Activated T-helper 2 cell treated with anti-CD3 and anti-CD28 coated beads, Interferon-gamma antibody, Interleukin-2, Interleukin-4, amounts not matched to agents 10 μg/mL and 5 μg/mL and 100 μg/mL, durations not matched to agents 14 hours and 24 hours and 36 hours (primary cell): ENCODE measurements at regions not wholly inside any gene's neighbourhood (a gene's known extent, or its start where the extent isn't known, plus 50 kb on each side); places are given as distances from the start of the nearest gene placed in this dataset.
"Not testable (repeated sequence)": the region's sequence is repeated elsewhere in the genome, so short reads cannot be mapped to it uniquely, and the experiment has no call there.

Source experiments
- DNase-seq: peaks from one replicate; pipeline ENCODE4 v3.0.0; 2021; ENCODE audit warnings: low spot score
- H3K27ac Mint-ChIP-seq: one replicate; pipeline ENCODE4 v1.8.0; 2021; ENCODE audit warnings: mixed read lengths
- H3K27me3 Mint-ChIP-seq: one replicate; pipeline ENCODE4 v1.8.0; 2021; ENCODE audit warnings: low read depth, mixed read lengths
- H3K36me3 Mint-ChIP-seq: one replicate; pipeline ENCODE4 v1.8.0; 2021; ENCODE audit warnings: low read depth, mixed read lengths
- H3K4me1 Mint-ChIP-seq: one replicate; pipeline ENCODE4 v1.8.0; 2021; ENCODE audit warnings: low read depth, mixed read lengths
- H3K4me3 Mint-ChIP-seq: one replicate; pipeline ENCODE4 v1.8.0; 2021; ENCODE audit warnings: low read depth, mild to moderate bottlenecking, moderate library complexity, mixed read lengths
- H3K9me3 Mint-ChIP-seq: one replicate; pipeline ENCODE4 v1.8.0; 2021; ENCODE audit warnings: mixed read lengths
- intact Hi-C: fragments of 100-400 bp; cut with micrococcal nuclease; formaldehyde crosslinking; loops from one replicate; pipeline ENCODE4 v1.15.1; 2023

GRCh38 chr10:62467527-62467926 is 93.4 kb downstream of the ZNF365 start:
- no peak for DNase-seq
- Mint-ChIP-seq H3K4me1 (no peaks in the 10 kb centered on the region), H3K36me3 (no peaks in the 10 kb centered on the region), H3K4me3 (no peak overlapping the region), H3K27me3 (peaks cover 8% of the 10 kb centered on the region), H3K27ac (no peak overlapping the region), H3K9me3 (peaks cover 13% of the 10 kb centered on the region)
- intact Hi-C loops: no loop called here

GRCh38 chr10:62471711-62472110 is 97.5 kb downstream of the ZNF365 start:
- intact Hi-C loops: no loop called here
- Mint-ChIP-seq H3K27me3 (peaks cover 17% of the 10 kb centered on the region), H3K27ac (no peak overlapping the region), H3K9me3 (peaks cover 6% of the 10 kb centered on the region), H3K4me3 (no peak overlapping the region), H3K4me1 (no peaks in the 10 kb centered on the region), H3K36me3 (no peaks in the 10 kb centered on the region)
- no peak for DNase-seq

- Mint-ChIP-seq H3K4me1 (no peaks in the 10 kb centered on the region), H3K27me3 (peaks cover 16% of the 10 kb centered on the region), H3K4me3 (no peak overlapping the region), H3K36me3 (no peaks in the 10 kb centered on the region), H3K27ac (no peak overlapping the region), H3K9me3 (no peaks in the 10 kb centered on the region)
- DNase-seq: no peak
- intact Hi-C loops: no loop called here
Observed at GRCh38 chr10:62473241-62473640, 99.1 kb downstream of the ZNF365 start.

- Mint-ChIP-seq H3K4me1 (no peaks in the 10 kb centered on the region), H3K27ac (no peak overlapping the region), H3K4me3 (no peak overlapping the region), H3K36me3 (no peaks in the 10 kb centered on the region), H3K9me3 (no peaks in the 10 kb centered on the region), H3K27me3 (peaks cover 23% of the 10 kb centered on the region)
- intact Hi-C loops: no loop called here
- DNase-seq: no peak
Observed at GRCh38 chr10:62475551-62475950, 101.4 kb downstream of the ZNF365 start.

DNA sequence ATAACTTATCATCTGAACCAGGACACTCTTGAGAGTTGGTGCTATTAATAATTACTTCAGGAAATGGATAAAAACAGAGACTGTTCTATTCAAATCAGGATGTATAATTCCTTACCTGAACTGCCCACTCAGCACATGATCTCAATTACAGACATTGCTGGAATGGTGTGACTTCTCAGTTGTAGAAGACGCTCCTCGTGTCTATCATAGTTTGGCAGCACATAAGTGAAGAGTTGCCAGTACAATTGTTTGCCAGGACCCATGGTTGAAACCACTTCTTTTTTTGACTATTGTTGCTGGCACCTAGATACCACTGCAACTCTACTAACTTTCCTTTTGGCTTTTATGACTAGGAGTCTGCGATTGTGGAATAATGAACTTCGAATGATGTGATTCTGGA is 105.4 kb downstream of the ZNF365 start:
- Mint-ChIP-seq H3K27ac (no peak overlapping the region), H3K9me3 (no peaks in the 10 kb centered on the region), H3K4me1 (no peaks in the 10 kb centered on the region), H3K4me3 (no peak overlapping the region), H3K27me3 (peaks cover 18% of the 10 kb centered on the region), H3K36me3 (no peaks in the 10 kb centered on the region)
- intact Hi-C loops: no loop called here
- DNase-seq: no peak

- Mint-ChIP-seq H3K36me3 (no peaks in the 10 kb centered on the region), H3K27me3 (peaks cover 19% of the 10 kb centered on the region), H3K4me3 (no peak overlapping the region), H3K9me3 (no peaks in the 10 kb centered on the region), H3K27ac (no peak overlapping the region), H3K4me1 (no peaks in the 10 kb centered on the region)
- no peak for DNase-seq
- intact Hi-C loops: no loop called here
Observed at GRCh38 chr10:62480196-62480595, 106.0 kb downstream of the ZNF365 start.

DNA sequence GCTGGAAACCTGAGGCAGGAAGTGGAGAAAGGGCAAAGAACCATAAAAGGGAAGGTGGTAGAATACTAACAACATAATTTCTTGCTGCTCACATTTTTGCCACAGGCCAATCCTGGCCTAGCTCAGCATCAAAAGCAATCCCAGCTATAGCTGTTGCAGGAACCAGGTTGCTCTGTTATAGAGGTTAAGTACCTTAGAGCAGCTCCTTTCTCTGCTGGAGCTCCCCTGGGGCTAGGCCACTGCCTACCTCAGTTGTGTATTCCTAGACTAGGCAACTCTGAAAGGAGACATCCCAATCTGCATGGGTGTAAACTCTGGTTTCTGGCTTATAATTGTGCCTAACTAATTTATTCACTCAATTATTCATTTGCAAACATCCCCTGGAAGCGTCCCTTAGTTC is 108.4 kb downstream of the ZNF365 start:
- H3K27me3 Mint-ChIP-seq: peaks cover 18% of the 10 kb centered on the region
- H3K9me3 Mint-ChIP-seq: no peaks in the 10 kb centered on the region
- H3K4me3 Mint-ChIP-seq: no peak overlapping the region
- no peak overlapping the region for H3K27ac Mint-ChIP-seq
- no peak for DNase-seq
- no peaks in the 10 kb centered on the region for H3K36me3 Mint-ChIP-seq
- no peaks in the 10 kb centered on the region for H3K4me1 Mint-ChIP-seq
- intact Hi-C loops: no loop called here

GRCh38 chr10:62491597-62491996 is 117.4 kb downstream of the ZNF365 start:
- Mint-ChIP-seq H3K4me3 (no peak overlapping the region), H3K9me3 (no peaks in the 10 kb centered on the region), H3K36me3 (no peaks in the 10 kb centered on the region), H3K27me3 (peaks cover 29% of the 10 kb centered on the region), H3K4me1 (no peaks in the 10 kb centered on the region), H3K27ac (no peak overlapping the region)
- DNase-seq: no peak
- intact Hi-C loops: no loop called here

- H3K4me1 Mint-ChIP-seq: no peaks in the 10 kb centered on the region
- no peak overlapping the region for H3K27ac Mint-ChIP-seq
- H3K9me3 Mint-ChIP-seq: no peaks in the 10 kb centered on the region
- no peak overlapping the region for H3K4me3 Mint-ChIP-seq
- intact Hi-C loops: loop anchor here (1.0 kb wide), 1 partner anchor 666 kb away; no protein-coding TSS in a partner anchor
- no peak for DNase-seq
- H3K27me3 Mint-ChIP-seq: peaks cover 33% of the 10 kb centered on the region
- H3K36me3 Mint-ChIP-seq: no peaks in the 10 kb centered on the region
Observed at GRCh38 chr10:62492012-62492869, 118.1 kb downstream of the ZNF365 start.

DNA sequence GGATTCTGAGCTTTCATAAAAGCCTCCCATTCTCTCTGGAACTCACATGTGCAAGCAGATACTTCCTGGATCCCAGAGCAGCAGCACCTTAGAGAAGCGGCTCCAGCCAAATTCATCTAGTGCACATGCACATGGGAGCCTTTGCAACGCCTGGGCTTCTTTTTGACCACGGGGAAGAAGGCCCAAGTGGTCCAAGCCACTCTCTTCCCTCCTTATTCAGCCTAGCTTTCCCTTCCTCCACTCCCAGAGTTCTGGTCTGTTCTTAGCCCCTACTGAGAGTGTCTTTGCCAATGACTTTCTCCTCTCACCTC is 118.7 kb downstream of the ZNF365 start:
- H3K36me3 Mint-ChIP-seq: no peaks in the 10 kb centered on the region
- H3K9me3 Mint-ChIP-seq: no peaks in the 10 kb centered on the region
- DNase-seq: no peak
- intact Hi-C loops: loop anchor here (1.0 kb wide), 1 partner anchor 665 kb away; no protein-coding TSS in a partner anchor
- no peaks in the 10 kb centered on the region for H3K4me1 Mint-ChIP-seq
- no peak overlapping the region for H3K27ac Mint-ChIP-seq
- no peak overlapping the region for H3K4me3 Mint-ChIP-seq
- peaks cover 35% of the 10 kb centered on the region for H3K27me3 Mint-ChIP-seq

- intact Hi-C loops: no loop called here
- DNase-seq: no peak
- Mint-ChIP-seq H3K9me3 (no peaks in the 10 kb centered on the region), H3K27ac (no peak overlapping the region), H3K4me3 (no peak overlapping the region), H3K4me1 (no peaks in the 10 kb centered on the region), H3K27me3 (peaks cover 48% of the 10 kb centered on the region), H3K36me3 (no peaks in the 10 kb centered on the region)
Observed at GRCh38 chr10:62496925-62497324, 122.8 kb downstream of the ZNF365 start.

DNA sequence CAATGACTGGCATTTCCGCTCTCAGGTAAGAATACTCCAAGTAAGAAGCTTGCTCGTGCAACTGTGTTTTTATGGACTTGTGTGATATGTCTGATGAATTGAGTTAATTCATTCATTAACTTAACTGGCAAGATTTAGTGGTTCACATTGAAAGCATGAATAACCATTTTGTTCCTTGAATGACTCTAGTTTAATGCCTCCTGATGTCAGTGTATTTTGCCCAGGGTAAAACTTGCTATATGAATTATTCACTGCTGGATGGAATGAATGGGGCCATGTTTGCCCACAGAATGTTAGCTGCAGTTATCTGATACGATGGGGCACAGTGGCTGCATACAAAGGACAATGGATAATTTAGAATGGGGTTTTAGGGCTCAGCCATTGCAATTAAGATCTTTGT is 124.1 kb downstream of the ZNF365 start:
- no peak overlapping the region for H3K4me3 Mint-ChIP-seq
- no peak overlapping the region for H3K27ac Mint-ChIP-seq
- no peak for DNase-seq
- H3K9me3 Mint-ChIP-seq: no peaks in the 10 kb centered on the region
- H3K4me1 Mint-ChIP-seq: no peaks in the 10 kb centered on the region
- intact Hi-C loops: no loop called here
- H3K27me3 Mint-ChIP-seq: peaks cover 53% of the 10 kb centered on the region
- H3K36me3 Mint-ChIP-seq: no peaks in the 10 kb centered on the region

GRCh38 chr10:62500116-62500515 is 125.9 kb downstream of the ZNF365 start:
- H3K4me1 Mint-ChIP-seq, DNase-seq, H3K4me3 Mint-ChIP-seq, H3K36me3 Mint-ChIP-seq, intact Hi-C loops, H3K27ac Mint-ChIP-seq, H3K9me3 Mint-ChIP-seq: not testable (repeated sequence)
- H3K27me3 Mint-ChIP-seq: peaks cover 41% of the 10 kb centered on the region

DNA sequence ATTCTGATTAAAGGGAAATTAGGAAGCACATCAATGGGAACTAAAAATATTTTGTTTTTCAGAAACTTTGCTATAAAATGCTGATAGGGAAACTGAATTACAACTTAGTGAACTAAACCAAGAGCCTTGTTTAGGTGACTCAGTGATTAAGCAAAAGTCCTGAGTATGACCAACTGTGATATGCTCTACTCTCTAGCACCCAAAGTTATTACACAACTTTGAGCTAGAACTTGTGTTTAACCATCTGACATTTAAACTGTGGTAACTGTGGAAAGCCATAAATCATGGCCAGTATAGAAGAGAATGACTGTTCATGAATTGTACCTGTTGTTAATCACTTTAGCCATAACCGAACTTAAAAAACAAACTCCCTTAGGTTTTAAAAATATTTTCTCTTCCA is 127.4 kb downstream of the ZNF365 start:
- H3K27ac Mint-ChIP-seq: no peak overlapping the region
- no peak for DNase-seq
- H3K4me3 Mint-ChIP-seq: no peak overlapping the region
- H3K9me3 Mint-ChIP-seq: no peaks in the 10 kb centered on the region
- H3K4me1 Mint-ChIP-seq: no peaks in the 10 kb centered on the region
- H3K36me3 Mint-ChIP-seq: no peaks in the 10 kb centered on the region
- H3K27me3 Mint-ChIP-seq: peaks cover 34% of the 10 kb centered on the region
- intact Hi-C loops: no loop called here
